Mesenchymal stem cell (in vitro differentiated cells and primary cell): ENCODE measurements at regions not wholly inside any gene's neighbourhood (a gene's known extent, or its start where the extent isn't known, plus 50 kb on each side); places are given as distances from the start of the nearest gene placed in this dataset.
A peak's percentile ranks its signal among the peaks of the same experiment; 100 is the strongest.

ENCODE experiments used
- DNase-seq: peaks from one replicate; pipeline ENCODE4 v3.0.0-alpha.2; 2013
- H2AFZ ChIP-seq: one replicate; pipeline ENCODE4 v1.6.1; 2013; ENCODE audit warnings: low read depth, mild to moderate bottlenecking, control low read depth, inconsistent platforms, low read length, moderate library complexity
- H2AK5ac ChIP-seq: 2 replicates; pipeline ENCODE4 v1.6.1; 2013; ENCODE audit warnings: low read length, moderate library complexity, mild to moderate bottlenecking, inconsistent platforms; ENCODE audit not compliant: severe bottlenecking
- H2BK120ac ChIP-seq: one replicate; pipeline ENCODE4 v1.6.1; 2013; ENCODE audit warnings: low read depth, mild to moderate bottlenecking, inconsistent platforms, low read length, moderate library complexity
- H2BK12ac ChIP-seq, 2 experiments: one replicate each; pipeline ENCODE4 v1.6.1; 2013; ENCODE audit warnings: inconsistent platforms in 2 of 2, low read length in 2 of 2, mild to moderate bottlenecking in 2 of 2, moderate library complexity in 2 of 2, control low read depth in 1 of 2
- H2BK15ac ChIP-seq: one replicate; pipeline ENCODE4 v1.6.1; 2013; ENCODE audit warnings: mild to moderate bottlenecking, low read depth, inconsistent platforms; ENCODE audit not compliant: poor library complexity, severe bottlenecking
- H2BK5ac ChIP-seq: 2 replicates; pipeline ENCODE4 v1.6.1; 2013; ENCODE audit warnings: low read depth, mild to moderate bottlenecking, low read length, control low read depth, inconsistent platforms; ENCODE audit not compliant: poor library complexity, severe bottlenecking
- H3K14ac ChIP-seq, 2 experiments: one replicate each; pipeline ENCODE4 v1.6.1; 2013; ENCODE audit warnings: inconsistent platforms in 2 of 2, low read length in 2 of 2, control low read depth in 1 of 2, mild to moderate bottlenecking in 1 of 2, moderate library complexity in 1 of 2
- H3K18ac ChIP-seq, 2 experiments: one replicate each; pipeline ENCODE4 v1.6.1; 2013; ENCODE audit warnings: inconsistent platforms in 2 of 2, low read length in 2 of 2, control low read depth in 1 of 2, low read depth in 1 of 2, mild to moderate bottlenecking in 1 of 2
- H3K23ac ChIP-seq, 2 experiments: one replicate each; pipeline ENCODE4 v1.6.1; 2013; ENCODE audit warnings: inconsistent platforms in 2 of 2, low read length in 2 of 2, mild to moderate bottlenecking in 2 of 2, moderate library complexity in 2 of 2, control low read depth in 1 of 2
- H3K27ac ChIP-seq: 2 replicates; pipeline ENCODE4 v1.5.1; 2013; ENCODE audit warnings: mild to moderate bottlenecking, moderate library complexity, low read length, control low read depth, inconsistent platforms; ENCODE audit not compliant: poor library complexity, severe bottlenecking
- H3K27me3 ChIP-seq, 2 experiments: 2 replicates each; pipeline versions ENCODE4 v1.6.1 to v1.7.0; 2013; ENCODE audit warnings: low read length in 2 of 2, mild to moderate bottlenecking in 2 of 2, moderate library complexity in 2 of 2, control low read depth in 1 of 2, inconsistent platforms in 1 of 2; ENCODE audit not compliant: control insufficient read depth in 1 of 2, insufficient read depth in 1 of 2
- H3K36me3 ChIP-seq, 2 experiments: 2 replicates each; pipeline versions ENCODE4 v1.6.1 to v1.7.0; 2013; ENCODE audit warnings: low read length in 2 of 2, control low read depth in 1 of 2, inconsistent platforms in 1 of 2, low read depth in 1 of 2, mild to moderate bottlenecking in 1 of 2; ENCODE audit not compliant: insufficient read depth in 2 of 2, control insufficient read depth in 1 of 2
- H3K4ac ChIP-seq, 2 experiments: one replicate each; pipeline ENCODE4 v1.6.1; 2013; ENCODE audit warnings: inconsistent platforms in 2 of 2, low read length in 2 of 2, mild to moderate bottlenecking in 2 of 2, moderate library complexity in 2 of 2, control low read depth in 1 of 2, low read depth in 1 of 2
- H3K4me1 ChIP-seq: 2 replicates; pipeline ENCODE4 v1.6.1; 2013; ENCODE audit warnings: low read depth, low read length, control low read depth; ENCODE audit not compliant: control insufficient read depth, insufficient read depth
- H3K4me2 ChIP-seq: 2 replicates; pipeline ENCODE4 v1.6.1; 2013; ENCODE audit warnings: low read length, mild to moderate bottlenecking, inconsistent platforms; ENCODE audit not compliant: poor library complexity, severe bottlenecking
- H3K4me3 ChIP-seq, 2 experiments: 2 replicates each; pipeline versions ENCODE4 v1.5.1 to v1.7.0; 2013; ENCODE audit warnings: low read length in 2 of 2, mild to moderate bottlenecking in 2 of 2, control low read depth in 1 of 2, low read depth in 1 of 2; ENCODE audit not compliant: insufficient read depth in 1 of 2
- H3K79me1 ChIP-seq: replicated peaks from 2 replicates; pipeline ENCODE4 v1.6.1; 2013; ENCODE audit warnings: mild to moderate bottlenecking, control low read depth, low read length, inconsistent platforms; ENCODE audit not compliant: poor library complexity, severe bottlenecking
- H3K9ac ChIP-seq: 2 replicates; pipeline ENCODE4 v1.7.0; 2013; ENCODE audit warnings: mild to moderate bottlenecking, low read length, moderate library complexity
- H3K9me3 ChIP-seq: 2 replicates; pipeline ENCODE4 v1.7.0; 2013; ENCODE audit warnings: mild to moderate bottlenecking, low read length; ENCODE audit not compliant: control insufficient read depth
- H4K8ac ChIP-seq: one replicate; pipeline ENCODE4 v1.6.1; 2013; ENCODE audit warnings: inconsistent platforms, mild to moderate bottlenecking, low read length, moderate library complexity
- H4K91ac ChIP-seq: one replicate; pipeline ENCODE4 v1.6.1; 2013; ENCODE audit warnings: mild to moderate bottlenecking, low read length, inconsistent platforms
- WGBS: methylation state at CpG from one replicate; pipeline ENCODE4 v1.1.7; 2013; ENCODE audit warnings: mixed read lengths; 5-methylcytosine and 5-hydroxymethylcytosine counted together

DNA sequence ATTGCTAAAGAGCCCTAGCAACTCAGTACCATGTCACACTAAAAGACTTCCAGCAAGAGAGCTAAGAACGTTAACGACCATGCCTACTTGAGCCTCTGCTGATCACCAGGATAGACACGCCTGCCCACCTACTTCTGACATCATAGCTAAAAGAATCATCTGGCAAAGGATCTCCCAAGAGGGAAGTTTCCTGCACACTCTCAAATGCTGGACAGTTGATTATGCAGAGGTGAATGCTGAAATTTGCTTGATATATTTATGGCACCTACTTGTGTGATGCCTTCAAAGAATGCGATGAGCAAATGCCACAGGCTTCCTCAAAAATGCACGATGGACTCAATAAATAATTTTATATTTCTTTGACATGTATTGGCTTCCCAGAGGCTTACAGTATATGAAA is 113.6 kb downstream of the GALC start:
- Histone ChIP-seq H2BK15ac (no peak overlapping the region), H4K91ac (no peak overlapping the region), H3K23ac (no peak overlapping the region), H3K4ac (no peak overlapping the region), H3K4me3 (no peak overlapping the region), H3K27me3 (no peaks in the 10 kb centered on the region), H3K4me1 (peaks cover 5% of the 10 kb centered on the region), H3K27ac (no peak overlapping the region), H2AK5ac (no peak overlapping the region), H3K4me2 (no peak overlapping the region), H2AFZ (no peak overlapping the region), H2BK5ac (no peak overlapping the region), H3K18ac (no peak overlapping the region), H3K79me1 (no peaks in the 10 kb centered on the region), H3K14ac (no peak overlapping the region), H2BK120ac (no peak overlapping the region), H3K36me3 (no peaks in the 10 kb centered on the region), H3K9ac (no peak overlapping the region), H4K8ac (no peak overlapping the region), H3K9me3 (no peaks in the 10 kb centered on the region), H2BK12ac (no peak overlapping the region)
- WGBS = 74% methylated on average over 3 of the region's 5 CpGs
- DNase-seq = no peak

- Histone ChIP-seq H3K23ac (no peak overlapping the region), H3K4me1 (peaks cover 5% of the 10 kb centered on the region), H3K18ac (no peak overlapping the region), H3K4me2 (no peak overlapping the region), H3K79me1 (no peaks in the 10 kb centered on the region), H2BK12ac (no peak overlapping the region), H2AK5ac (no peak overlapping the region), H3K4me3 (no peak overlapping the region), H3K9me3 (no peaks in the 10 kb centered on the region), H3K4ac (no peak overlapping the region), H3K27me3 (no peaks in the 10 kb centered on the region), H3K14ac (no peak overlapping the region), H2BK120ac (no peak overlapping the region), H4K8ac (no peak overlapping the region), H2BK5ac (no peak overlapping the region), H3K36me3 (no peaks in the 10 kb centered on the region), H3K27ac (no peak overlapping the region), H2AFZ (no peak overlapping the region), H2BK15ac (no peak overlapping the region), H3K9ac (no peak overlapping the region), H4K91ac (no peak overlapping the region)
- no peak for DNase-seq
- 38% methylated on average over 2 of the region's 2 CpGs for WGBS
Observed at GRCh38 chr14:87878959-87879358, 114.0 kb downstream of the GALC start.

DNA sequence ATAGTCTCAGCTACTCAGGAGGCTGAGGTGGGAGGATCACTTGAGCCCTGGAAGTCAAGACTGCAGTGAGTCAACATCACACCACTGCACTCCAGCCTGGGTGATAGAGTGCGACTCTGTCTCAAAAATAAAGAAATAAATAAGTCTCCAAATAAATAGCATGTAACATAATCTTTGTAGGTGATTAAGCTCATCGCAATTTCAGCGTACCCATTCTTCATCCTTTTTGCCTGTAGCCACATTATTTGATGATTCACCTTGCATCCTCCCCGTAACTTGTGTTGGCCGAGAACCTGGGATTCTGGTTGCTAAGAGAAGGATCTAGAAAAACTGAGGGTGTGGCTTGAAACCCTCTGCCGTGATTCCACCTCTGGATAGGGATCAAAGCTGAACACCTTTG is 115.1 kb downstream of the GALC start:
- H3K18ac ChIP-seq = no peak overlapping the region
- no peaks in the 10 kb centered on the region for H3K27me3 ChIP-seq
- no peaks in the 10 kb centered on the region for H3K36me3 ChIP-seq
- H3K4me3 ChIP-seq = no peak overlapping the region
- no peak overlapping the region for H2AK5ac ChIP-seq
- H3K23ac ChIP-seq = no peak overlapping the region
- H3K9ac ChIP-seq = no peak overlapping the region
- H2BK120ac ChIP-seq = no peak overlapping the region
- H3K4ac ChIP-seq = no peak overlapping the region
- H2BK5ac ChIP-seq = no peak overlapping the region
- no peak for DNase-seq
- no peaks in the 10 kb centered on the region for H3K79me1 ChIP-seq
- H4K8ac ChIP-seq = no peak overlapping the region
- no peak overlapping the region for H2BK12ac ChIP-seq
- 93% methylated on average over 4 of the region's 6 CpGs for WGBS
- no peak overlapping the region for H3K14ac ChIP-seq
- no peaks in the 10 kb centered on the region for H3K9me3 ChIP-seq
- H2BK15ac ChIP-seq = no peak overlapping the region
- no peak overlapping the region for H3K27ac ChIP-seq
- H2AFZ ChIP-seq = no peak overlapping the region
- no peak overlapping the region for H3K4me2 ChIP-seq
- peaks cover 5% of the 10 kb centered on the region for H3K4me1 ChIP-seq
- H4K91ac ChIP-seq = no peak overlapping the region

DNA sequence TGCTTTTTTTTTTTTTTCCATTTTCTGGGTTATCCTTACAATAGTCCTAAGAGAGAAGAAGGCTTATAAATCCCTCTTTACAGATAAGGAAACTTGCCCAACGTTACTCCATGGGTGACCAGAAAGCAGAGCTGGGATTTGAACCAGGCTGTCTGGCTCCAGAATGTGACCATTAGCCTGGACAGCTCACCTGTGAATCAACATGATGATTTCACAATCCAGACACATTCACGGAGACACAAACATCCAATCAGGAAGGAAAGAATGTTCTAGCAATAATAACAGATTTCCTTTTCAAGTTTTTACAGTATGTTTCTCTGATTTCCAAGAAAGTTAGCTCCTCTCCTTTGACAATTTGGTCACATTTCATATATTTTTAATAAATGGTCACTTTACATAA is 118.3 kb downstream of the GALC start:
- H3K9me3 ChIP-seq = no peaks in the 10 kb centered on the region
- no peaks in the 10 kb centered on the region for H3K36me3 ChIP-seq
- H2BK5ac ChIP-seq = no peak overlapping the region
- no peak overlapping the region for H2BK12ac ChIP-seq
- H3K79me1 ChIP-seq = no peaks in the 10 kb centered on the region
- H2AK5ac ChIP-seq = no peak overlapping the region
- 65% methylated on average over 1 of the region's 2 CpGs for WGBS
- no peaks in the 10 kb centered on the region for H3K27me3 ChIP-seq
- peak overlapping the region; percentile 47 for H3K9ac ChIP-seq
- H3K27ac ChIP-seq = no peak overlapping the region
- no peak overlapping the region for H3K4ac ChIP-seq
- no peak overlapping the region for H3K4me3 ChIP-seq
- peaks cover 9% of the 10 kb centered on the region for H3K4me1 ChIP-seq
- H3K14ac ChIP-seq = no peak overlapping the region
- no peak overlapping the region for H4K91ac ChIP-seq
- DNase-seq = no peak
- H3K4me2 ChIP-seq = no peak overlapping the region
- H2BK15ac ChIP-seq = no peak overlapping the region
- no peak overlapping the region for H2AFZ ChIP-seq
- H2BK120ac ChIP-seq = no peak overlapping the region
- no peak overlapping the region for H3K23ac ChIP-seq
- H4K8ac ChIP-seq = no peak overlapping the region
- no peak overlapping the region for H3K18ac ChIP-seq
